Peyer's patch (tissue), 4 donors: ENCODE measurements at regions not wholly inside any gene's neighbourhood (a gene's known extent, or its start where the extent isn't known, plus 50 kb on each side); places are given as distances from the start of the nearest gene placed in this dataset.

Experiments used
- POLR2A ChIP-seq, 2 donors: fragments of 450-650 bp; IDR thresholded peaks; one replicate each; pipeline ENCODE4 v1.5.1; 2017; ENCODE audit warnings: antibody characterized with exemption in 2 of 2, mild to moderate bottlenecking in 2 of 2, moderate library complexity in 2 of 2
- TF ChIP-seq, protein P1 (sequence below), 6 experiments: fragments of 450-650 bp in 4 of 6; fragments of 200-600 bp in 2 of 6; sonication (generic) in 1 of 6; IDR thresholded peaks; one replicate each; pipeline ENCODE4 v1.5.1; 2017 to 2019; ENCODE audit warnings: antibody characterized with exemption in 6 of 6, mild to moderate bottlenecking in 3 of 6, moderate library complexity in 1 of 6

DNA sequence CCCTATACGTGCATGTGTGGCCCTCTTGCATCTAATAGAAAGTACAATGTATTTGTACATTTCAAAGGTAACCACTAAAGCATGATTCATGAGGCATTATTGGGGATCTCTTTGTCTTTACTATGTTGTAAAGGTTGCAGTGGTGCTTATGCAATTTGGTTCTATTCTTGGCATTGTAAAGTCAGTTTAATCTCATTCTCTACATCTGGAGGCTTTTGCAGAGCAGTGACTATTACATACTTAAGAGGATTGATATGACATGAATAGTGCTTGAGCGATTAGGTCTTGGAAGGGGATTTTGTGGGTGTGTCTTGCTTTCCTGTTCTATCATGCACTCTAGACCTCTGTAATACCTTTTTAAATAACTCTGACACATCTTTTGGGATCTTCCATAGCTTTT is 610.0 kb downstream of the EFNB2 start:
- TF ChIP-seq, protein P1, sequence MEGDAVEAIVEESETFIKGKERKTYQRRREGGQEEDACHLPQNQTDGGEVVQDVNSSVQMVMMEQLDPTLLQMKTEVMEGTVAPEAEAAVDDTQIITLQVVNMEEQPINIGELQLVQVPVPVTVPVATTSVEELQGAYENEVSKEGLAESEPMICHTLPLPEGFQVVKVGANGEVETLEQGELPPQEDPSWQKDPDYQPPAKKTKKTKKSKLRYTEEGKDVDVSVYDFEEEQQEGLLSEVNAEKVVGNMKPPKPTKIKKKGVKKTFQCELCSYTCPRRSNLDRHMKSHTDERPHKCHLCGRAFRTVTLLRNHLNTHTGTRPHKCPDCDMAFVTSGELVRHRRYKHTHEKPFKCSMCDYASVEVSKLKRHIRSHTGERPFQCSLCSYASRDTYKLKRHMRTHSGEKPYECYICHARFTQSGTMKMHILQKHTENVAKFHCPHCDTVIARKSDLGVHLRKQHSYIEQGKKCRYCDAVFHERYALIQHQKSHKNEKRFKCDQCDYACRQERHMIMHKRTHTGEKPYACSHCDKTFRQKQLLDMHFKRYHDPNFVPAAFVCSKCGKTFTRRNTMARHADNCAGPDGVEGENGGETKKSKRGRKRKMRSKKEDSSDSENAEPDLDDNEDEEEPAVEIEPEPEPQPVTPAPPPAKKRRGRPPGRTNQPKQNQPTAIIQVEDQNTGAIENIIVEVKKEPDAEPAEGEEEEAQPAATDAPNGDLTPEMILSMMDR (IDR thresholded peaks at IDR 0.05), result no peak
- no peak for TF ChIP-seq POLR2A (IDR thresholded peaks at IDR 0.05)
